SK-N-SH treated with all-trans-retinoic acid at 6 μM for 48 hours (cell line): ENCODE measurements at regions not wholly inside any gene's neighbourhood (a gene's known extent, or its start where the extent isn't known, plus 50 kb on each side); places are given as distances from the start of the nearest gene placed in this dataset.

Experiments
- ATAC-seq: fragments of 200-7000 bp; cut with Tn5 transposase; 3 replicates; pipeline ENCODE4 v1.9.1; 2020; ENCODE audit warnings: mild to moderate bottlenecking, moderate library complexity
- ARNTL ChIP-seq: fragments of 450-650 bp; formaldehyde crosslinking; IDR thresholded peaks from 2 replicates; pipeline ENCODE4 v1.5.0; 2020; ENCODE audit warnings: low read depth, mild to moderate bottlenecking, moderate library complexity, borderline replicate concordance
- BACH2 ChIP-seq: fragments of 250-450 bp; sonication (Bioruptor Pico); IDR thresholded peaks from 2 replicates; pipeline ENCODE4 v1.9.0; 2021; ENCODE audit warnings: mild to moderate bottlenecking, borderline replicate concordance
- CSDC2 ChIP-seq: fragments of 250-450 bp; sonication (Bioruptor Pico); IDR thresholded peaks from 2 replicates; pipeline ENCODE4 v1.5.0; 2020; ENCODE audit warnings: mild to moderate bottlenecking, moderate library complexity
- ESRRG ChIP-seq: fragments of 250-450 bp; sonication (Bioruptor Pico); IDR thresholded peaks from 2 replicates; pipeline ENCODE4 v1.6.1; 2021; ENCODE audit warnings: mild to moderate bottlenecking
- GLIS3 ChIP-seq: fragments of 250-450 bp; sonication (Bioruptor Pico); IDR thresholded peaks from 2 replicates; pipeline ENCODE4 v1.5.0; 2020; ENCODE audit warnings: mild to moderate bottlenecking, moderate library complexity
- OSR1 ChIP-seq: fragments of 250-450 bp; sonication (Bioruptor Pico); IDR thresholded peaks from 2 replicates; pipeline ENCODE4 v1.8.0; 2022; ENCODE audit warnings: moderate library complexity, mild to moderate bottlenecking, inconsistent platforms
- POU6F1 ChIP-seq: fragments of 250-450 bp; sonication (Bioruptor Pico); IDR thresholded peaks from 2 replicates; pipeline ENCODE4 v1.8.0; 2021; ENCODE audit warnings: low read depth, mild to moderate bottlenecking, moderate library complexity, borderline replicate concordance
- PPARA ChIP-seq: fragments of 250-450 bp; sonication (Bioruptor Pico); IDR thresholded peaks from 2 replicates; pipeline ENCODE4 v1.5.0; 2020; ENCODE audit warnings: mild to moderate bottlenecking, borderline replicate concordance
- RARB ChIP-seq: fragments of 250-450 bp; sonication (Bioruptor Pico); IDR thresholded peaks from 2 replicates; pipeline ENCODE4 v1.8.0; 2021; ENCODE audit warnings: mild to moderate bottlenecking, moderate library complexity
- TCF4 ChIP-seq: fragments of 250-450 bp; sonication (Bioruptor Pico); IDR thresholded peaks from 2 replicates; pipeline ENCODE4 v1.8.0; 2021; ENCODE audit warnings: mild to moderate bottlenecking, moderate library complexity, borderline replicate concordance
- TOX ChIP-seq: fragments of 250-450 bp; sonication (Bioruptor Pico); IDR thresholded peaks from 2 replicates; pipeline ENCODE4 v1.8.0; 2021; ENCODE audit warnings: mild to moderate bottlenecking, moderate library complexity, borderline replicate concordance
- TSHZ2 ChIP-seq: fragments of 250-450 bp; sonication (Bioruptor Pico); IDR thresholded peaks from 2 replicates; pipeline ENCODE4 v1.5.0; 2020; ENCODE audit warnings: mild to moderate bottlenecking, moderate library complexity
- ZC3H10 ChIP-seq: fragments of 250-450 bp; sonication (Bioruptor Pico); IDR thresholded peaks from 2 replicates; pipeline ENCODE4 v1.5.1; 2021; ENCODE audit warnings: mild to moderate bottlenecking, moderate library complexity
- ZFP3 ChIP-seq: fragments of 250-450 bp; sonication (Bioruptor Pico); IDR thresholded peaks from 2 replicates; pipeline ENCODE4 v1.5.0; 2020; ENCODE audit warnings: mild to moderate bottlenecking, moderate library complexity
- ZFP30 ChIP-seq: fragments of 450-650 bp; formaldehyde crosslinking; IDR thresholded peaks from 2 replicates; pipeline ENCODE4 v1.5.0; 2022; ENCODE audit warnings: mild to moderate bottlenecking, moderate library complexity
- ZNF565 ChIP-seq: fragments of 450-650 bp; formaldehyde crosslinking; conservative IDR thresholded peaks from 2 replicates; pipeline ENCODE4 v1.5.0; 2020; ENCODE audit warnings: low read depth, mild to moderate bottlenecking, moderate library complexity
- ZNF70 ChIP-seq: fragments of 450-650 bp; formaldehyde crosslinking; IDR thresholded peaks from 2 replicates; pipeline ENCODE4 v1.5.0; 2020; ENCODE audit warnings: mild to moderate bottlenecking, moderate library complexity
- ZNF8 ChIP-seq: fragments of 450-650 bp; formaldehyde crosslinking; IDR thresholded peaks from 2 replicates; pipeline ENCODE4 v1.5.0; 2020; ENCODE audit warnings: mild to moderate bottlenecking, moderate library complexity
- TF ChIP-seq, protein P1 (sequence below): fragments of 250-450 bp; sonication (Bioruptor Pico); IDR thresholded peaks from 2 replicates; pipeline ENCODE4 v1.5.1; 2021; ENCODE audit warnings: mild to moderate bottlenecking, moderate library complexity
- TF ChIP-seq, protein P2 (sequence below): fragments of 250-450 bp; sonication (Bioruptor Pico); IDR thresholded peaks from 2 replicates; pipeline ENCODE4 v1.5.1; 2020; ENCODE audit warnings: low read depth, mild to moderate bottlenecking, moderate library complexity
- TF ChIP-seq, protein P3 (sequence below): fragments of 250-450 bp; sonication (Bioruptor Pico); IDR thresholded peaks from 2 replicates; pipeline ENCODE4 v1.8.0; 2020; ENCODE audit warnings: mild to moderate bottlenecking, moderate library complexity, borderline replicate concordance

DNA sequence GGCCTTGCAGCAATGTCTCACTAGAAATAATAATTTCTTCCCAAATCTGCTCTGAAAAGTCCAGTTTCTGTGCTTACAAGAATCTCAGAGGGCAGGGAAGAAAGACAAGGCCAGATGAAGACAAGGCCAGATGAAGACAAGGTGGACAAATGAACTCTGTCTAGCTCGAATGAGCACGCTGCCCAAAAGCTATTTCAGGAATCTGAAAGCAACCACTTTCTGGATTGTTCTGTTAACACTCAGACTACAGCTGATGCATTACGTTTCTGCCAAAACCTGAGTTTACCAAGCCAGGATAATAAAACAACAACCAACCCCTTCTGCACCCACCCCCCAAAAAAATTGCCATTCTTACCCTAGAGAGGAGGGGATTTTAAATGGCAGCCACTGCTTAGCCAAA, 1073.6 kb downstream of the SORCS3 start (continued):
- TF ChIP-seq, protein P1, sequence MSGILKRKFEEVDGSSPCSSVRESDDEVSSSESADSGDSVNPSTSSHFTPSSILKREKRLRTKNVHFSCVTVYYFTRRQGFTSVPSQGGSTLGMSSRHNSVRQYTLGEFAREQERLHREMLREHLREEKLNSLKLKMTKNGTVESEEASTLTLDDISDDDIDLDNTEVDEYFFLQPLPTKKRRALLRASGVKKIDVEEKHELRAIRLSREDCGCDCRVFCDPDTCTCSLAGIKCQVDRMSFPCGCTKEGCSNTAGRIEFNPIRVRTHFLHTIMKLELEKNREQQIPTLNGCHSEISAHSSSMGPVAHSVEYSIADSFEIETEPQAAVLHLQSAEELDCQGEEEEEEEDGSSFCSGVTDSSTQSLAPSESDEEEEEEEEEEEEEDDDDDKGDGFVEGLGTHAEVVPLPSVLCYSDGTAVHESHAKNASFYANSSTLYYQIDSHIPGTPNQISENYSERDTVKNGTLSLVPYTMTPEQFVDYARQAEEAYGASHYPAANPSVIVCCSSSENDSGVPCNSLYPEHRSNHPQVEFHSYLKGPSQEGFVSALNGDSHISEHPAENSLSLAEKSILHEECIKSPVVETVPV (CRISPR knock-in tag), result no peak
- no peak for TF ChIP-seq PPARA (CRISPR knock-in tag)

DNA sequence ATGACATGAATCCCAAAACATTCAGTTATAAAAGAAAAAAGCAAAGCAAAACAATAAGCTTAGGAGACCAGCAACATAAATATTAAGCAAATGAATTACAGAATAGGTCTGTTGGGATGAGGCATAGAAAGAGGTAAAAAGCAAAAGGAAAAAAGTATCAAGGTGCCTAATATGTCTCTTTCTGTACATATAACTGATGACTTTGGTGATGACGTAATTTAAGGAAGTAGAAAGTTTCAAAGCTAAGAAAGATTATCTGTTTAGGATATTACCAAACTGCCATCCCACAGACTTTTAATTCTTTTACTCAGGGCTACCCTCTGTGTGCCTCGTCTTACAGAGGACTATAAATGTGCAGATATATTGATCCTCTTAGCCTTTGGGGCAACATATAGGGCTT, 1066.5 kb downstream of the SORCS3 start:
- ATAC-seq, result no peak
- TF ChIP-seq GLIS3 (CRISPR knock-in tag) (no peak), ZC3H10 (CRISPR knock-in tag) (no peak), CSDC2 (CRISPR knock-in tag) (no peak), POU6F1 (no peak), OSR1 (CRISPR knock-in tag) (no peak), PPARA (CRISPR knock-in tag) (no peak), ZNF70 (CRISPR knock-in tag) (no peak), ZFP3 (no peak), ARNTL (CRISPR knock-in tag) (no peak), TOX (CRISPR knock-in tag) (no peak), ESRRG (CRISPR knock-in tag) (no peak), BACH2 (CRISPR knock-in tag) (no peak), RARB (CRISPR knock-in tag) (no peak)
- TF ChIP-seq, protein P2, sequence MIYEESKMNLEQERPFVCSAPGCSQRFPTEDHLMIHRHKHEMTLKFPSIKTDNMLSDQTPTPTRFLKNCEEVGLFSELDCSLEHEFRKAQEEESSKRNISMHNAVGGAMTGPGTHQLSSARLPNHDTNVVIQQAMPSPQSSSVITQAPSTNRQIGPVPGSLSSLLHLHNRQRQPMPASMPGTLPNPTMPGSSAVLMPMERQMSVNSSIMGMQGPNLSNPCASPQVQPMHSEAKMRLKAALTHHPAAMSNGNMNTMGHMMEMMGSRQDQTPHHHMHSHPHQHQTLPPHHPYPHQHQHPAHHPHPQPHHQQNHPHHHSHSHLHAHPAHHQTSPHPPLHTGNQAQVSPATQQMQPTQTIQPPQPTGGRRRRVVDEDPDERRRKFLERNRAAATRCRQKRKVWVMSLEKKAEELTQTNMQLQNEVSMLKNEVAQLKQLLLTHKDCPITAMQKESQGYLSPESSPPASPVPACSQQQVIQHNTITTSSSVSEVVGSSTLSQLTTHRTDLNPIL (CRISPR knock-in tag), result no peak
- TF ChIP-seq, protein P1 (CRISPR knock-in tag), result no peak
- TF ChIP-seq, protein P3, sequence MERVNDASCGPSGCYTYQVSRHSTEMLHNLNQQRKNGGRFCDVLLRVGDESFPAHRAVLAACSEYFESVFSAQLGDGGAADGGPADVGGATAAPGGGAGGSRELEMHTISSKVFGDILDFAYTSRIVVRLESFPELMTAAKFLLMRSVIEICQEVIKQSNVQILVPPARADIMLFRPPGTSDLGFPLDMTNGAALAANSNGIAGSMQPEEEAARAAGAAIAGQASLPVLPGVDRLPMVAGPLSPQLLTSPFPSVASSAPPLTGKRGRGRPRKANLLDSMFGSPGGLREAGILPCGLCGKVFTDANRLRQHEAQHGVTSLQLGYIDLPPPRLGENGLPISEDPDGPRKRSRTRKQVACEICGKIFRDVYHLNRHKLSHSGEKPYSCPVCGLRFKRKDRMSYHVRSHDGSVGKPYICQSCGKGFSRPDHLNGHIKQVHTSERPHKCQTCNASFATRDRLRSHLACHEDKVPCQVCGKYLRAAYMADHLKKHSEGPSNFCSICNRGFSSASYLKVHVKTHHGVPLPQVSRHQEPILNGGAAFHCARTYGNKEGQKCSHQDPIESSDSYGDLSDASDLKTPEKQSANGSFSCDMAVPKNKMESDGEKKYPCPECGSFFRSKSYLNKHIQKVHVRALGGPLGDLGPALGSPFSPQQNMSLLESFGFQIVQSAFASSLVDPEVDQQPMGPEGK, result no peak

GRCh38 chr10:105706281-105707026, 1065.4 kb downstream of the SORCS3 start:
- ATAC-seq, result no peak
- TF ChIP-seq OSR1 (CRISPR knock-in tag) (no peak), ZFP30 (CRISPR knock-in tag) (no peak), ZNF8 (CRISPR knock-in tag) (no peak), ZNF70 (CRISPR knock-in tag) (no peak), TOX (CRISPR knock-in tag) (no peak), ZNF565 (CRISPR knock-in tag) (no peak), ZFP3 (no peak), TCF4 (CRISPR knock-in tag) (no peak), BACH2 (CRISPR knock-in tag) (no peak), TSHZ2 (CRISPR knock-in tag) (no peak), GLIS3 (CRISPR knock-in tag) (no peak), ARNTL (CRISPR knock-in tag) (no peak), RARB (CRISPR knock-in tag) (no peak)
- TF ChIP-seq, protein P1 (CRISPR knock-in tag), result no peak
- TF ChIP-seq, protein P3, result no peak
